VCaP (cell line): ENCODE measurements at regions not wholly inside any gene's neighbourhood (a gene's known extent, or its start where the extent isn't known, plus 50 kb on each side); places are given as distances from the start of the nearest gene placed in this dataset.

Source experiments
- H3K27ac ChIP-seq: fragments of 450-650 bp; 2 replicates; pipeline ENCODE4 v1.5.1; 2017
- CTCF ChIP-seq: fragments of 450-650 bp; conservative IDR thresholded peaks from 2 replicates; pipeline ENCODE4 v1.5.1; 2017; ENCODE audit warnings: mild to moderate bottlenecking, moderate library complexity

GRCh38 chr10:44064987-44065787 lies 319.7 kb downstream of the CXCL12 start:
- TF ChIP-seq CTCF, result no peak
- no peak overlapping the region for H3K27ac ChIP-seq

GRCh38 chr10:44064317-44064716 lies 320.6 kb downstream of the CXCL12 start:
- H3K27ac ChIP-seq, result no peak overlapping the region
- no peak for TF ChIP-seq CTCF

- no peak overlapping the region for H3K27ac ChIP-seq
- TF ChIP-seq CTCF, result no peak
Observed at GRCh38 chr10:44063686-44064085, 321.2 kb downstream of the CXCL12 start.

GRCh38 chr10:44060719-44061118 lies 324.2 kb downstream of the CXCL12 start:
- no peak overlapping the region for H3K27ac ChIP-seq
- TF ChIP-seq CTCF, result no peak

- no peak for TF ChIP-seq CTCF
- H3K27ac ChIP-seq, result no peak overlapping the region
Observed at GRCh38 chr10:44060221-44060620, 324.7 kb downstream of the CXCL12 start.

GRCh38 chr10:44058259-44058658 lies 326.6 kb downstream of the CXCL12 start:
- TF ChIP-seq CTCF, result no peak
- no peak overlapping the region for H3K27ac ChIP-seq

- no peak overlapping the region for H3K27ac ChIP-seq
- TF ChIP-seq CTCF, result no peak
Observed at GRCh38 chr10:44056967-44057805, 327.7 kb downstream of the CXCL12 start.
